IMR-90 (cell line): ENCODE measurements at regions not wholly inside any gene's neighbourhood (a gene's known extent, or its start where the extent isn't known, plus 50 kb on each side); places are given as distances from the start of the nearest gene placed in this dataset.

ENCODE experiments used
- ATAC-seq: fragments of 200-7000 bp; cut with Tn5 transposase; 2 replicates; pipeline ENCODE4 v1.9.1; 2020; ENCODE audit warnings: low read depth, mild to moderate bottlenecking, moderate library complexity
- BruUV-seq: library from RNA; stranded (reverse); fragments of 400-500 nt; replicated peaks from 2 replicates; lab custom pipeline; 2021; lab: Mats Ljungman, UMichigan
- CTCF ChIA-PET: fragments of 300-600 bp; formaldehyde crosslinking; extraction: SDS; loops from one replicate; lab custom pipeline; 2021; ENCODE audit warnings: antibody characterized with exemption; lab: Yijun Ruan, JAX
- POLR2A ChIA-PET: fragments of 300-600 bp; sonication (Branson Sonifier 250); formaldehyde crosslinking; loops from one replicate; lab custom pipeline; 2022; ENCODE audit warnings: antibody characterized with exemption; ENCODE audit not compliant: unreplicated experiment; lab: Charles Lee
- DNase-seq: peaks from one replicate; pipeline ENCODE4 v3.0.0; 2013
- H2AFZ ChIP-seq: replicated peaks from 2 replicates; pipeline ENCODE3; 2013; ENCODE audit warnings: low read length, mild to moderate bottlenecking; ENCODE audit not compliant: poor library complexity
- H2AK5ac ChIP-seq: 2 replicates; pipeline ENCODE4 v1.6.1; 2013; ENCODE audit warnings: low read depth, low read length, inconsistent platforms
- H2AK9ac ChIP-seq: replicated peaks from 2 replicates; pipeline ENCODE3; 2013; ENCODE audit warnings: mild to moderate bottlenecking, low read depth, low read length, moderate library complexity; ENCODE audit not compliant: poor library complexity
- H2BK120ac ChIP-seq: 2 replicates; pipeline ENCODE4 v1.6.1; 2013; ENCODE audit warnings: low read depth, low read length, inconsistent platforms
- H2BK15ac ChIP-seq: 3 replicates; pipeline ENCODE4 v1.6.1; 2013; ENCODE audit warnings: low read depth, low read length, inconsistent platforms
- H2BK20ac ChIP-seq: 2 replicates; pipeline ENCODE4 v1.6.1; 2013; ENCODE audit warnings: low read depth, mild to moderate bottlenecking, inconsistent platforms, low read length, moderate library complexity
- H2BK5ac ChIP-seq: 2 replicates; pipeline ENCODE4 v1.6.1; 2013; ENCODE audit warnings: mild to moderate bottlenecking, low read depth, low read length, inconsistent platforms; ENCODE audit not compliant: poor library complexity, severe bottlenecking
- H3K14ac ChIP-seq: replicated peaks from 2 replicates; pipeline ENCODE4 v1.6.1; 2013; ENCODE audit warnings: low read depth, low read length, inconsistent platforms
- H3K18ac ChIP-seq: 2 replicates; pipeline ENCODE4 v1.6.1; 2013; ENCODE audit warnings: low read depth, low read length, control low read depth
- H3K23ac ChIP-seq: 2 replicates; pipeline ENCODE4 v1.6.1; 2013; ENCODE audit warnings: low read depth, low read length, inconsistent platforms
- H3K27ac ChIP-seq: 2 replicates; pipeline ENCODE4 v1.5.1; 2013; ENCODE audit warnings: mild to moderate bottlenecking, control low read depth, low read length; ENCODE audit not compliant: insufficient read depth
- H3K27me3 ChIP-seq: 2 replicates; pipeline ENCODE4 v1.6.1; 2013; ENCODE audit warnings: low read length; ENCODE audit not compliant: control insufficient read depth, insufficient read depth
- H3K36me3 ChIP-seq: 2 replicates; pipeline ENCODE4 v1.6.1; 2013; ENCODE audit warnings: low read length, mixed read lengths; ENCODE audit not compliant: control insufficient read depth, insufficient read depth
- H3K4ac ChIP-seq: 2 replicates; pipeline ENCODE4 v1.6.1; 2013; ENCODE audit warnings: low read depth, low read length, inconsistent platforms
- H3K4me1 ChIP-seq: 2 replicates; pipeline ENCODE4 v1.6.1; 2013; ENCODE audit warnings: low read length, mixed read lengths; ENCODE audit not compliant: control insufficient read depth, insufficient read depth
- H3K4me2 ChIP-seq: 2 replicates; pipeline ENCODE4 v1.6.1; 2013; ENCODE audit warnings: low read depth, mild to moderate bottlenecking, control low read depth, low read length, moderate library complexity
- H3K4me3 ChIP-seq: 2 replicates; pipeline ENCODE4 v1.5.1; 2013; ENCODE audit warnings: low read depth, mild to moderate bottlenecking, control low read depth, low read length, moderate library complexity; ENCODE audit not compliant: insufficient read depth
- H3K56ac ChIP-seq: 2 replicates; pipeline ENCODE4 v1.6.1; 2013; ENCODE audit warnings: low read length, inconsistent platforms; ENCODE audit not compliant: insufficient read depth; ENCODE audit errors: extremely low read depth
- H3K79me1 ChIP-seq, 2 experiments: 2 replicates each; pipeline ENCODE4 v1.6.1; 2013; ENCODE audit warnings: low read length in 2 of 2, inconsistent platforms in 1 of 2, low read depth in 1 of 2
- H3K9ac ChIP-seq: 2 replicates; pipeline ENCODE4 v1.6.1; 2013; ENCODE audit warnings: low read depth, low read length, control low read depth
- H3K9me1 ChIP-seq: 2 replicates; pipeline ENCODE4 v1.6.1; 2013; ENCODE audit warnings: low read length, inconsistent platforms; ENCODE audit not compliant: insufficient read depth
- H3K9me3 ChIP-seq: 2 replicates; pipeline ENCODE4 v1.6.1; 2013; ENCODE audit warnings: low read length; ENCODE audit not compliant: control insufficient read depth, insufficient read depth
- H4K20me1 ChIP-seq: 2 replicates; pipeline ENCODE4 v1.6.1; 2013; ENCODE audit warnings: low read length, inconsistent platforms; ENCODE audit not compliant: insufficient read depth
- H4K5ac ChIP-seq: 2 replicates; pipeline ENCODE4 v1.6.1; 2013; ENCODE audit warnings: mild to moderate bottlenecking, low read depth, low read length, control low read depth
- H4K8ac ChIP-seq, 2 experiments: 2 replicates each; pipeline ENCODE4 v1.6.1; 2013; ENCODE audit warnings: low read depth in 2 of 2, low read length in 2 of 2, control low read depth in 1 of 2, inconsistent platforms in 1 of 2
- H4K91ac ChIP-seq: 2 replicates; pipeline ENCODE4 v1.6.1; 2013; ENCODE audit warnings: low read depth, low read length, inconsistent platforms; ENCODE audit not compliant: insufficient read depth
- BHLHE40 ChIP-seq: fragments of 150-350 bp; IDR thresholded peaks from 2 replicates; pipeline ENCODE4 v1.6.1; 2016; ENCODE audit warnings: mild to moderate bottlenecking, low read depth, low read length
- CHD1 ChIP-seq: IDR thresholded peaks from 2 replicates; pipeline ENCODE4 v1.6.1; 2012; ENCODE audit warnings: low read depth, low read length, improper control_type of control experiment
- ELK1 ChIP-seq: fragments of 150-350 bp; IDR thresholded peaks from 2 replicates; pipeline ENCODE4 v1.6.1; 2016; ENCODE audit warnings: low read depth, mild to moderate bottlenecking, low read length, moderate library complexity, borderline replicate concordance
- MAFK ChIP-seq: IDR thresholded peaks from 2 replicates; pipeline ENCODE4 v1.6.1; 2012; ENCODE audit warnings: low read depth, low read length, improper control_type of control experiment
- MAZ ChIP-seq: IDR thresholded peaks from 2 replicates; pipeline ENCODE4 v1.6.1; 2012; ENCODE audit warnings: low read depth, mild to moderate bottlenecking, low read length, improper control_type of control experiment, moderate library complexity, borderline replicate concordance
- MXI1 ChIP-seq: IDR thresholded peaks from 2 replicates; pipeline ENCODE4 v1.6.1; 2012; ENCODE audit warnings: low read depth, mild to moderate bottlenecking, low read length, moderate library complexity, borderline replicate concordance
- POLR2A ChIP-seq: IDR thresholded peaks from 2 replicates; pipeline ENCODE4 v1.6.1; 2012; ENCODE audit warnings: mild to moderate bottlenecking, low read depth, low read length
- RAD21 ChIP-seq: IDR thresholded peaks from 2 replicates; pipeline ENCODE4 v1.6.1; 2012; ENCODE audit warnings: low read length, improper control_type of control experiment
- RCOR1 ChIP-seq: IDR thresholded peaks from 2 replicates; pipeline ENCODE4 v1.6.1; 2012; ENCODE audit warnings: mild to moderate bottlenecking, low read length, improper control_type of control experiment; ENCODE audit not compliant: insufficient replicate concordance
- USF2 ChIP-seq: fragments of 150-350 bp; IDR thresholded peaks from 2 replicates; pipeline ENCODE4 v1.6.1; 2017; ENCODE audit warnings: mild to moderate bottlenecking, antibody characterized with exemption, low read length, low read depth
- WGBS, 2 experiments: methylation state at CpG; one replicate each; pipeline versions ENCODE4 v1.1.5 to v1.1.7; 2013; ENCODE audit warnings: missing lambda C conversion rate in 2 of 2; ENCODE audit not compliant: insufficient read length in 1 of 2; ENCODE audit errors: extremely low coverage in 2 of 2; 5-methylcytosine and 5-hydroxymethylcytosine counted together
- dilution Hi-C: fragments of 300-500 bp; cut with HindIII; formaldehyde crosslinking; loops from one replicate; pipeline ENCODE4 v1.14.3; 2018; ENCODE audit warnings: low sequenced_read_pairs; ENCODE audit not compliant: unreplicated experiment
- in situ Hi-C: fragments of 300-500 bp; cut with MboI; formaldehyde crosslinking; loops from 3 replicates; pipeline ENCODE4 v1.14.3; 2019; ENCODE audit warnings: low sequenced_read_pairs, inconsistent platforms, mixed read lengths
- intact Hi-C: fragments of 100-400 bp; cut with micrococcal nuclease; formaldehyde crosslinking; loops from 2 replicates; pipeline ENCODE4 v1.10.0; 2022

- Histone ChIP-seq H3K9ac (no peak overlapping the region), H4K20me1 (no peaks in the 10 kb centered on the region), H2BK15ac (no peak overlapping the region), H3K14ac (no peak overlapping the region), H2BK120ac (no peak overlapping the region), H3K4ac (no peak overlapping the region), H3K4me3 (no peak overlapping the region), H3K27me3 (no peaks in the 10 kb centered on the region), H2BK5ac (no peak overlapping the region), H3K36me3 (no peaks in the 10 kb centered on the region), H2AK9ac (no peak overlapping the region), H3K4me1 (no peaks in the 10 kb centered on the region), H3K4me2 (no peak overlapping the region), H4K91ac (no peak overlapping the region), H3K79me1 (no peaks in the 10 kb centered on the region), H2BK20ac (no peak overlapping the region), H3K27ac (no peak overlapping the region), H4K8ac (no peak overlapping the region), H4K5ac (no peak overlapping the region), H3K9me1 (no peaks in the 10 kb centered on the region), H2AFZ (no peak overlapping the region), H2AK5ac (no peak overlapping the region), H3K23ac (no peak overlapping the region), H3K56ac (no peak overlapping the region), H3K9me3 (peaks cover 12% of the 10 kb centered on the region), H3K18ac (no peak overlapping the region)
- ATAC-seq: no peak
- no peak for TF ChIP-seq POLR2A
- no peak for TF ChIP-seq ELK1
- TF ChIP-seq RCOR1: no peak
- TF ChIP-seq RAD21: no peak
- TF ChIP-seq MAFK: no peak
- TF ChIP-seq MAZ: no peak
- TF ChIP-seq CHD1: no peak
- TF ChIP-seq BHLHE40: no peak
- no peak for TF ChIP-seq MXI1
- no peak for TF ChIP-seq USF2
- dilution Hi-C loops: no loop called here
- intact Hi-C loops: no loop called here
- no CpG with 5 or more reads among the region's 7 CpGs for WGBS, 2 experiments
- CTCF ChIA-PET: interaction anchor here (0.6 kb wide), 1 partner anchor 63 kb away, joined by 3 read pairs; no protein-coding TSS in a partner anchor
- DNase-seq: no peak
- POLR2A ChIA-PET: no interaction called here
- in situ Hi-C loops: no loop called here
- no TSS peak for BruUV-seq
Observed at GRCh38 chr4:167424341-167425256, 190.3 kb upstream of the SPOCK3 start.
